GM12878 (cell line): ENCODE measurements at regions not wholly inside any gene's neighbourhood (a gene's known extent, or its start where the extent isn't known, plus 50 kb on each side); places are given as distances from the start of the nearest gene placed in this dataset.

Source experiments
- ATAC-seq: fragments of 200-7000 bp; cut with Tn5 transposase; 3 replicates; pipeline ENCODE4 v1.9.1; 2020; ENCODE audit warnings: mild to moderate bottlenecking, moderate library complexity
- BruUV-seq: library from RNA; stranded (reverse); fragments of 400-500 nt; replicated peaks from 2 replicates; lab custom pipeline; 2021; lab: Mats Ljungman, UMichigan
- CTCF ChIA-PET: fragments of 300-600 bp; sonication (Branson Sonifier 250); formaldehyde crosslinking; extraction: SDS; loops from one replicate; lab custom pipeline; 2021; ENCODE audit warnings: inconsistent platforms; lab: Yijun Ruan, JAX
- POLR2A ChIA-PET: fragments of 350-600 bp; formaldehyde crosslinking; extraction: SDS; loops from one replicate; lab custom pipeline; 2021; ENCODE audit warnings: inconsistent platforms; lab: Charles Lee
- RAD21 ChIA-PET: fragments of 300-600 bp; sonication (Branson Sonifier 250); formaldehyde crosslinking; loops from one replicate; lab custom pipeline; 2023; ENCODE audit warnings: antibody characterized with exemption; ENCODE audit not compliant: unreplicated experiment; lab: Charles Lee
- SMC1A ChIA-PET: fragments of 300-600 bp; sonication (Branson Sonifier 250); formaldehyde crosslinking; loops from one replicate; lab custom pipeline; 2023; ENCODE audit not compliant: unreplicated experiment, uncharacterized antibody; lab: Charles Lee
- DNase-seq: peaks from one replicate; pipeline ENCODE4 v3.0.0-alpha.2; 2011; ENCODE audit warnings: low read depth, low spot score
- FAIRE-seq: peaks from 3 replicates; lab custom pipeline; 2011; peaks lifted over from hg19 to GRCh38; lab: Jason Lieb, UNC
- H2AFZ ChIP-seq: 2 replicates; pipeline ENCODE4 v1.6.0; 2011; ENCODE audit warnings: low read depth, low read length, control low read depth; ENCODE audit not compliant: control insufficient read depth
- H3K27ac ChIP-seq: 2 replicates; pipeline ENCODE4 v1.5.1; 2011; ENCODE audit warnings: control low read depth; ENCODE audit not compliant: control insufficient read depth, insufficient read depth
- H3K27me3 ChIP-seq, 2 experiments: replicated peaks in 1 of 2; 2 replicates each; pipeline versions ENCODE4 v1.6.0 to v1.6.1; 2011; ENCODE audit warnings: low read length in 1 of 2; ENCODE audit not compliant: control insufficient read depth in 2 of 2, insufficient read depth in 2 of 2
- H3K36me3 ChIP-seq, 2 experiments: 2 replicates each; pipeline ENCODE4 v1.5.1; 2011; ENCODE audit warnings: low read length in 1 of 2; ENCODE audit not compliant: control insufficient read depth in 2 of 2, insufficient read depth in 2 of 2
- H3K4me1 ChIP-seq: 2 replicates; pipeline ENCODE4 v1.6.1; 2011; ENCODE audit warnings: mild to moderate bottlenecking, low read length, moderate library complexity, mixed read lengths; ENCODE audit not compliant: control insufficient read depth, insufficient read depth
- H3K4me2 ChIP-seq: 2 replicates; pipeline ENCODE4 v1.6.0; 2011; ENCODE audit warnings: control low read depth; ENCODE audit not compliant: control insufficient read depth, insufficient read depth
- H3K4me3 ChIP-seq: fragments of 200-600 bp; sonication (generic); 2 replicates; pipeline ENCODE4 v1.5.1; 2016
- H3K79me2 ChIP-seq: 2 replicates; pipeline ENCODE4 v1.6.0; 2011; ENCODE audit warnings: low read length; ENCODE audit not compliant: control insufficient read depth, insufficient read depth
- H3K9ac ChIP-seq: 2 replicates; pipeline ENCODE4 v1.8.0; 2011; ENCODE audit warnings: low read length, control low read depth, mixed read lengths; ENCODE audit not compliant: control insufficient read depth, insufficient read depth
- H3K9me3 ChIP-seq: replicated peaks from 3 replicates; pipeline ENCODE4 v1.5.1; 2011; ENCODE audit warnings: mild to moderate bottlenecking, low read length; ENCODE audit not compliant: control insufficient read depth, insufficient read depth
- H4K20me1 ChIP-seq: 2 replicates; pipeline ENCODE4 v1.6.0; 2011; ENCODE audit not compliant: control insufficient read depth, insufficient read depth
- ATF3 ChIP-seq: IDR thresholded peaks from 2 replicates; pipeline ENCODE4 v1.6.1; 2011; ENCODE audit warnings: low read depth, mild to moderate bottlenecking, low read length, moderate library complexity, borderline replicate concordance; ENCODE audit errors: extremely low read depth
- CBX3 ChIP-seq: fragments of 200-600 bp; sonication (generic); IDR thresholded peaks from 2 replicates; pipeline ENCODE4 v1.6.1; 2016; ENCODE audit warnings: low read depth, borderline replicate concordance
- IKZF1 ChIP-seq: fragments of 450-650 bp; conservative IDR thresholded peaks from 2 replicates; pipeline ENCODE4 v1.6.1; 2017; ENCODE audit warnings: antibody characterized with exemption, mild to moderate bottlenecking
- IKZF2 ChIP-seq, 2 experiments: fragments of 450-650 bp; IDR thresholded peaks; 2 replicates each; pipeline ENCODE4 v1.6.1; 2017; ENCODE audit warnings: mild to moderate bottlenecking in 2 of 2, moderate library complexity in 2 of 2
- IRF4 ChIP-seq: IDR thresholded peaks from 2 replicates; pipeline ENCODE4 v1.6.1; 2011; ENCODE audit warnings: low read depth, low read length
- MYC ChIP-seq: IDR thresholded peaks from 2 replicates; pipeline ENCODE4 v1.6.1; 2011; ENCODE audit warnings: mild to moderate bottlenecking, low read length, moderate library complexity, inconsistent platforms; ENCODE audit not compliant: insufficient read depth, insufficient replicate concordance, insufficient read length, severe bottlenecking
- SKIL ChIP-seq: fragments of 450-650 bp; IDR thresholded peaks from 2 replicates; pipeline ENCODE4 v1.6.1; 2017; ENCODE audit warnings: mild to moderate bottlenecking, low read depth, inconsistent platforms; ENCODE audit not compliant: poor library complexity, severe bottlenecking
- YBX1 ChIP-seq: fragments of 450-650 bp; IDR thresholded peaks from 2 replicates; pipeline ENCODE4 v1.6.1; 2016; ENCODE audit warnings: antibody characterized with exemption
- WGBS: methylation state at CpG from one replicate; pipeline ENCODE4 v1.1.6; 2016; ENCODE audit warnings: low lambda C conversion rate; ENCODE audit not compliant: insufficient replicate concordance, insufficient coverage; ENCODE audit errors: missing lambda C conversion rate; 5-methylcytosine and 5-hydroxymethylcytosine counted together
- in situ Hi-C: fragments of 300-500 bp; cut with MboI; formaldehyde crosslinking; loops from 9 replicates; pipeline ENCODE4 v1.14.3; 2018; ENCODE audit warnings: mixed read lengths
- intact Hi-C: fragments of 100-400 bp; cut with micrococcal nuclease; formaldehyde crosslinking; loops from one replicate; pipeline ENCODE4 v1.14.2; 2022; ENCODE audit not compliant: unreplicated experiment
- TF ChIP-seq, protein P1 (sequence below): IDR thresholded peaks from 2 replicates; pipeline ENCODE4 v1.6.1; 2012; ENCODE audit warnings: low read length, inconsistent platforms
- TF ChIP-seq, protein P2 (sequence below): fragments of 450-650 bp; IDR thresholded peaks from 2 replicates; pipeline ENCODE4 v1.6.1; 2017; ENCODE audit warnings: mild to moderate bottlenecking, moderate library complexity
- TF ChIP-seq, protein P3 (sequence below): fragments of 450-650 bp; formaldehyde crosslinking; IDR thresholded peaks from 2 replicates; pipeline ENCODE4 v1.4.0; 2020; ENCODE audit warnings: mild to moderate bottlenecking, moderate library complexity

GRCh38 chr2:183950673-183951072, 647.7 kb upstream of the ZNF804A start:
- no peak for DNase-seq
- ChIA-PET SMC1A (no interaction called here), RAD21 (no interaction called here), POLR2A (no interaction called here), CTCF (no interaction called here)
- no peak for FAIRE-seq
- no peak overlapping the region for H3K27ac ChIP-seq
- no peaks in the 10 kb centered on the region for H3K36me3 ChIP-seq
- in situ Hi-C loops, result no loop called here
- no peak for ATAC-seq
- 4% methylated on average over 1 of the region's 1 CpG for WGBS
- H3K9ac ChIP-seq, result no peak overlapping the region
- H3K9me3 ChIP-seq, result no peaks in the 10 kb centered on the region
- H3K4me3 ChIP-seq, result no peak overlapping the region
- no peaks in the 10 kb centered on the region for H4K20me1 ChIP-seq
- H3K27me3 ChIP-seq, result no peaks in the 10 kb centered on the region
- intact Hi-C loops, result no loop called here
- no peak overlapping the region for H2AFZ ChIP-seq
- H3K4me1 ChIP-seq, result no peaks in the 10 kb centered on the region
- BruUV-seq, result no TSS peak
- H3K79me2 ChIP-seq, result no peaks in the 10 kb centered on the region
- no peak overlapping the region for H3K4me2 ChIP-seq
- TF ChIP-seq, protein P1, sequence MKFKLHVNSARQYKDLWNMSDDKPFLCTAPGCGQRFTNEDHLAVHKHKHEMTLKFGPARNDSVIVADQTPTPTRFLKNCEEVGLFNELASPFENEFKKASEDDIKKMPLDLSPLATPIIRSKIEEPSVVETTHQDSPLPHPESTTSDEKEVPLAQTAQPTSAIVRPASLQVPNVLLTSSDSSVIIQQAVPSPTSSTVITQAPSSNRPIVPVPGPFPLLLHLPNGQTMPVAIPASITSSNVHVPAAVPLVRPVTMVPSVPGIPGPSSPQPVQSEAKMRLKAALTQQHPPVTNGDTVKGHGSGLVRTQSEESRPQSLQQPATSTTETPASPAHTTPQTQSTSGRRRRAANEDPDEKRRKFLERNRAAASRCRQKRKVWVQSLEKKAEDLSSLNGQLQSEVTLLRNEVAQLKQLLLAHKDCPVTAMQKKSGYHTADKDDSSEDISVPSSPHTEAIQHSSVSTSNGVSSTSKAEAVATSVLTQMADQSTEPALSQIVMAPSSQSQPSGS, result no peak
- TF ChIP-seq YBX1 (no peak), ATF3 (no peak), IKZF1 (no peak), IKZF2 (IDR thresholded peaks at IDR 0.05) (no peak), CBX3 (no peak), IRF4 (no peak), MYC (no peak), SKIL (no peak)
- TF ChIP-seq, protein P2, sequence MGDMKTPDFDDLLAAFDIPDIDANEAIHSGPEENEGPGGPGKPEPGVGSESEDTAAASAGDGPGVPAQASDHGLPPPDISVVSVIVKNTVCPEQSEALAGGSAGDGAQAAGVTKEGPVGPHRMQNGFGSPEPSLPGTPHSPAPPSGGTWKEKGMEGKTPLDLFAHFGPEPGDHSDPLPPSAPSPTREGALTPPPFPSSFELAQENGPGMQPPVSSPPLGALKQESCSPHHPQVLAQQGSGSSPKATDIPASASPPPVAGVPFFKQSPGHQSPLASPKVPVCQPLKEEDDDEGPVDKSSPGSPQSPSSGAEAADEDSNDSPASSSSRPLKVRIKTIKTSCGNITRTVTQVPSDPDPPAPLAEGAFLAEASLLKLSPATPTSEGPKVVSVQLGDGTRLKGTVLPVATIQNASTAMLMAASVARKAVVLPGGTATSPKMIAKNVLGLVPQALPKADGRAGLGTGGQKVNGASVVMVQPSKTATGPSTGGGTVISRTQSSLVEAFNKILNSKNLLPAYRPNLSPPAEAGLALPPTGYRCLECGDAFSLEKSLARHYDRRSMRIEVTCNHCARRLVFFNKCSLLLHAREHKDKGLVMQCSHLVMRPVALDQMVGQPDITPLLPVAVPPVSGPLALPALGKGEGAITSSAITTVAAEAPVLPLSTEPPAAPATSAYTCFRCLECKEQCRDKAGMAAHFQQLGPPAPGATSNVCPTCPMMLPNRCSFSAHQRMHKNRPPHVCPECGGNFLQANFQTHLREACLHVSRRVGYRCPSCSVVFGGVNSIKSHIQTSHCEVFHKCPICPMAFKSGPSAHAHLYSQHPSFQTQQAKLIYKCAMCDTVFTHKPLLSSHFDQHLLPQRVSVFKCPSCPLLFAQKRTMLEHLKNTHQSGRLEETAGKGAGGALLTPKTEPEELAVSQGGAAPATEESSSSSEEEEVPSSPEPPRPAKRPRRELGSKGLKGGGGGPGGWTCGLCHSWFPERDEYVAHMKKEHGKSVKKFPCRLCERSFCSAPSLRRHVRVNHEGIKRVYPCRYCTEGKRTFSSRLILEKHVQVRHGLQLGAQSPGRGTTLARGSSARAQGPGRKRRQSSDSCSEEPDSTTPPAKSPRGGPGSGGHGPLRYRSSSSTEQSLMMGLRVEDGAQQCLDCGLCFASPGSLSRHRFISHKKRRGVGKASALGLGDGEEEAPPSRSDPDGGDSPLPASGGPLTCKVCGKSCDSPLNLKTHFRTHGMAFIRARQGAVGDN, result no peak
- TF ChIP-seq, protein P3, sequence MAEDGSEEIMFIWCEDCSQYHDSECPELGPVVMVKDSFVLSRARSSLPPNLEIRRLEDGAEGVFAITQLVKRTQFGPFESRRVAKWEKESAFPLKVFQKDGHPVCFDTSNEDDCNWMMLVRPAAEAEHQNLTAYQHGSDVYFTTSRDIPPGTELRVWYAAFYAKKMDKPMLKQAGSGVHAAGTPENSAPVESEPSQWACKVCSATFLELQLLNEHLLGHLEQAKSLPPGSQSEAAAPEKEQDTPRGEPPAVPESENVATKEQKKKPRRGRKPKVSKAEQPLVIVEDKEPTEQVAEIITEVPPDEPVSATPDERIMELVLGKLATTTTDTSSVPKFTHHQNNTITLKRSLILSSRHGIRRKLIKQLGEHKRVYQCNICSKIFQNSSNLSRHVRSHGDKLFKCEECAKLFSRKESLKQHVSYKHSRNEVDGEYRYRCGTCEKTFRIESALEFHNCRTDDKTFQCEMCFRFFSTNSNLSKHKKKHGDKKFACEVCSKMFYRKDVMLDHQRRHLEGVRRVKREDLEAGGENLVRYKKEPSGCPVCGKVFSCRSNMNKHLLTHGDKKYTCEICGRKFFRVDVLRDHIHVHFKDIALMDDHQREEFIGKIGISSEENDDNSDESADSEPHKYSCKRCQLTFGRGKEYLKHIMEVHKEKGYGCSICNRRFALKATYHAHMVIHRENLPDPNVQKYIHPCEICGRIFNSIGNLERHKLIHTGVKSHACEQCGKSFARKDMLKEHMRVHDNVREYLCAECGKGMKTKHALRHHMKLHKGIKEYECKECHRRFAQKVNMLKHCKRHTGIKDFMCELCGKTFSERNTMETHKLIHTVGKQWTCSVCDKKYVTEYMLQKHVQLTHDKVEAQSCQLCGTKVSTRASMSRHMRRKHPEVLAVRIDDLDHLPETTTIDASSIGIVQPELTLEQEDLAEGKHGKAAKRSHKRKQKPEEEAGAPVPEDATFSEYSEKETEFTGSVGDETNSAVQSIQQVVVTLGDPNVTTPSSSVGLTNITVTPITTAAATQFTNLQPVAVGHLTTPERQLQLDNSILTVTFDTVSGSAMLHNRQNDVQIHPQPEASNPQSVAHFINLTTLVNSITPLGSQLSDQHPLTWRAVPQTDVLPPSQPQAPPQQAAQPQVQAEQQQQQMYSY (CRISPR knock-in tag), result no peak
